ENCODE measurements at regions not wholly inside any gene's neighbourhood (a gene's known extent, or its start where the extent isn't known, plus 50 kb on each side); places are given as distances from the start of the nearest gene placed in this dataset.

GRCh38 chr17:15039366-15039765 is 225.8 kb downstream of the PMP22 start:
- Histone ChIP-seq H3K4me3 (ENCODE audit: low read depth in 1 of 2, low read length in 2 of 2) (no peak overlapping the region), H3K27me3 (ENCODE audit: low read depth, low read length) (no peaks in the 10 kb centered on the region), H3K27ac (ENCODE audit: low read length) (no peak overlapping the region), H3K4me1 (ENCODE audit: control insufficient read depth in 1 of 2, insufficient read depth in 2 of 2, low read length in 2 of 2) (no peaks in the 10 kb centered on the region), H3K36me3 (ENCODE audit: control insufficient read depth in 1 of 2, insufficient read depth in 2 of 2, low read length in 2 of 2) (no peaks in the 10 kb centered on the region), H3K9me3 (ENCODE audit: control insufficient read depth in 1 of 2, low read length in 2 of 2) (no peaks in the 10 kb centered on the region)

- no peak overlapping the region for H3K4me3 ChIP-seq (ENCODE audit: low read depth in 1 of 2, low read length in 2 of 2)
- H3K9me3 ChIP-seq (ENCODE audit: control insufficient read depth in 1 of 2, low read length in 2 of 2): no peaks in the 10 kb centered on the region
- no peaks in the 10 kb centered on the region for H3K4me1 ChIP-seq (ENCODE audit: control insufficient read depth in 1 of 2, insufficient read depth in 2 of 2, low read length in 2 of 2)
- H3K36me3 ChIP-seq (ENCODE audit: control insufficient read depth in 1 of 2, insufficient read depth in 2 of 2, low read length in 2 of 2): no peaks in the 10 kb centered on the region
- H3K27ac ChIP-seq (ENCODE audit: low read length): no peak overlapping the region
- no peaks in the 10 kb centered on the region for H3K27me3 ChIP-seq (ENCODE audit: low read depth, low read length)
These were observed 226.5 kb downstream of the PMP22 start for GRCh38 chr17:15038656-15039055.

- H3K27ac ChIP-seq (ENCODE audit: low read length): no peak overlapping the region
- H3K4me3 ChIP-seq (ENCODE audit: low read depth in 1 of 2, low read length in 2 of 2): no peak overlapping the region
- H3K9me3 ChIP-seq (ENCODE audit: control insufficient read depth in 1 of 2, low read length in 2 of 2): no peaks in the 10 kb centered on the region
- H3K27me3 ChIP-seq (ENCODE audit: low read depth, low read length): no peaks in the 10 kb centered on the region
- no peaks in the 10 kb centered on the region for H3K36me3 ChIP-seq (ENCODE audit: control insufficient read depth in 1 of 2, insufficient read depth in 2 of 2, low read length in 2 of 2)
- H3K4me1 ChIP-seq (ENCODE audit: control insufficient read depth in 1 of 2, insufficient read depth in 2 of 2, low read length in 2 of 2): no peaks in the 10 kb centered on the region
These were observed 228.9 kb downstream of the PMP22 start for GRCh38 chr17:15036238-15036637.

GRCh38 chr17:15031975-15032374 is 233.2 kb downstream of the PMP22 start:
- no peak overlapping the region for H3K4me3 ChIP-seq (ENCODE audit: low read depth in 1 of 2, low read length in 2 of 2)
- no peaks in the 10 kb centered on the region for H3K27me3 ChIP-seq (ENCODE audit: low read depth, low read length)
- H3K9me3 ChIP-seq (ENCODE audit: control insufficient read depth in 1 of 2, low read length in 2 of 2): no peaks in the 10 kb centered on the region
- no peak overlapping the region for H3K27ac ChIP-seq (ENCODE audit: low read length)
- no peaks in the 10 kb centered on the region for H3K36me3 ChIP-seq (ENCODE audit: control insufficient read depth in 1 of 2, insufficient read depth in 2 of 2, low read length in 2 of 2)
- H3K4me1 ChIP-seq (ENCODE audit: control insufficient read depth in 1 of 2, insufficient read depth in 2 of 2, low read length in 2 of 2): no peaks in the 10 kb centered on the region

- H3K27me3 ChIP-seq (ENCODE audit: low read depth, low read length): no peaks in the 10 kb centered on the region
- no peak overlapping the region for H3K27ac ChIP-seq (ENCODE audit: low read length)
- H3K4me3 ChIP-seq (ENCODE audit: low read depth in 1 of 2, low read length in 2 of 2): no peak overlapping the region
- H3K4me1 ChIP-seq (ENCODE audit: control insufficient read depth in 1 of 2, insufficient read depth in 2 of 2, low read length in 2 of 2): no peaks in the 10 kb centered on the region
- H3K9me3 ChIP-seq (ENCODE audit: control insufficient read depth in 1 of 2, low read length in 2 of 2): no peaks in the 10 kb centered on the region
- H3K36me3 ChIP-seq (ENCODE audit: control insufficient read depth in 1 of 2, insufficient read depth in 2 of 2, low read length in 2 of 2): no peaks in the 10 kb centered on the region
These were observed 235.7 kb downstream of the PMP22 start for GRCh38 chr17:15029469-15029868.

- H3K4me3 ChIP-seq (ENCODE audit: low read depth in 1 of 2, low read length in 2 of 2): no peak overlapping the region
- no peak overlapping the region for H3K27ac ChIP-seq (ENCODE audit: low read length)
- H3K36me3 ChIP-seq (ENCODE audit: control insufficient read depth in 1 of 2, insufficient read depth in 2 of 2, low read length in 2 of 2): no peaks in the 10 kb centered on the region
- H3K27me3 ChIP-seq (ENCODE audit: low read depth, low read length): no peaks in the 10 kb centered on the region
- no peaks in the 10 kb centered on the region for H3K4me1 ChIP-seq (ENCODE audit: control insufficient read depth in 1 of 2, insufficient read depth in 2 of 2, low read length in 2 of 2)
- H3K9me3 ChIP-seq (ENCODE audit: control insufficient read depth in 1 of 2, low read length in 2 of 2): no peaks in the 10 kb centered on the region
These were observed 237.3 kb downstream of the PMP22 start for GRCh38 chr17:15027853-15028252.

- Histone ChIP-seq H3K27me3 (ENCODE audit: low read depth, low read length) (no peaks in the 10 kb centered on the region), H3K27ac (ENCODE audit: low read length) (no peak overlapping the region), H3K36me3 (ENCODE audit: control insufficient read depth in 1 of 2, insufficient read depth in 2 of 2, low read length in 2 of 2) (no peaks in the 10 kb centered on the region), H3K9me3 (ENCODE audit: control insufficient read depth in 1 of 2, low read length in 2 of 2) (no peaks in the 10 kb centered on the region), H3K4me1 (ENCODE audit: control insufficient read depth in 1 of 2, insufficient read depth in 2 of 2, low read length in 2 of 2) (no peaks in the 10 kb centered on the region), H3K4me3 (ENCODE audit: low read depth in 1 of 2, low read length in 2 of 2) (no peak overlapping the region)
These were observed 239.0 kb downstream of the PMP22 start for GRCh38 chr17:15026088-15026487.

- no peaks in the 10 kb centered on the region for H3K36me3 ChIP-seq (ENCODE audit: control insufficient read depth in 1 of 2, insufficient read depth in 2 of 2, low read length in 2 of 2)
- H3K27me3 ChIP-seq (ENCODE audit: low read depth, low read length): no peaks in the 10 kb centered on the region
- no peaks in the 10 kb centered on the region for H3K4me1 ChIP-seq (ENCODE audit: control insufficient read depth in 1 of 2, insufficient read depth in 2 of 2, low read length in 2 of 2)
These were observed 241.4 kb downstream of the PMP22 start for GRCh38 chr17:15023589-15024336.

GRCh38 chr17:15019158-15019557 is 246.0 kb downstream of the PMP22 start:
- no peak overlapping the region for H3K27ac ChIP-seq (ENCODE audit: low read length)
- H3K4me1 ChIP-seq (ENCODE audit: control insufficient read depth in 1 of 2, insufficient read depth in 2 of 2, low read length in 2 of 2): no peaks in the 10 kb centered on the region
- H3K27me3 ChIP-seq (ENCODE audit: low read depth, low read length): no peaks in the 10 kb centered on the region
- H3K36me3 ChIP-seq (ENCODE audit: control insufficient read depth in 1 of 2, insufficient read depth in 2 of 2, low read length in 2 of 2): no peaks in the 10 kb centered on the region
- H3K9me3 ChIP-seq (ENCODE audit: control insufficient read depth in 1 of 2, low read length in 2 of 2): no peaks in the 10 kb centered on the region
- no peak overlapping the region for H3K4me3 ChIP-seq (ENCODE audit: low read depth in 1 of 2, low read length in 2 of 2)

More at GRCh38 chr17:15023589-15024336, 241.4 kb downstream of the PMP22 start:
- no peak overlapping the region for H3K4me3 ChIP-seq (ENCODE audit: low read depth in 1 of 2, low read length in 2 of 2)
- H3K9me3 ChIP-seq (ENCODE audit: control insufficient read depth in 1 of 2, low read length in 2 of 2): no peaks in the 10 kb centered on the region
- no peak overlapping the region for H3K27ac ChIP-seq (ENCODE audit: low read length)

GRCh38 chr17:15012351-15012980 is 252.7 kb downstream of the PMP22 start:
- Histone ChIP-seq H3K4me1 (ENCODE audit: control insufficient read depth in 1 of 2, insufficient read depth in 2 of 2, low read length in 2 of 2) (no peaks in the 10 kb centered on the region), H3K4me3 (ENCODE audit: low read depth in 1 of 2, low read length in 2 of 2) (no peak overlapping the region), H3K27me3 (ENCODE audit: low read depth, low read length) (no peaks in the 10 kb centered on the region), H3K9me3 (ENCODE audit: control insufficient read depth in 1 of 2, low read length in 2 of 2) (no peaks in the 10 kb centered on the region), H3K36me3 (ENCODE audit: control insufficient read depth in 1 of 2, insufficient read depth in 2 of 2, low read length in 2 of 2) (no peaks in the 10 kb centered on the region), H3K27ac (ENCODE audit: low read length) (no peak overlapping the region)

GRCh38 chr17:15009087-15009486 is 256.0 kb downstream of the PMP22 start:
- Histone ChIP-seq H3K4me3 (ENCODE audit: low read depth in 1 of 2, low read length in 2 of 2) (no peak overlapping the region), H3K27me3 (ENCODE audit: low read depth, low read length) (no peaks in the 10 kb centered on the region), H3K4me1 (ENCODE audit: control insufficient read depth in 1 of 2, insufficient read depth in 2 of 2, low read length in 2 of 2) (no peaks in the 10 kb centered on the region), H3K36me3 (ENCODE audit: control insufficient read depth in 1 of 2, insufficient read depth in 2 of 2, low read length in 2 of 2) (no peaks in the 10 kb centered on the region), H3K27ac (ENCODE audit: low read length) (no peak overlapping the region), H3K9me3 (ENCODE audit: control insufficient read depth in 1 of 2, low read length in 2 of 2) (no peaks in the 10 kb centered on the region)

GRCh38 chr17:15007147-15007553 is 258.0 kb downstream of the PMP22 start:
- H3K27me3 ChIP-seq (ENCODE audit: low read depth, low read length): no peaks in the 10 kb centered on the region
- H3K4me1 ChIP-seq (ENCODE audit: control insufficient read depth in 1 of 2, insufficient read depth in 2 of 2, low read length in 2 of 2): no peaks in the 10 kb centered on the region
- no peaks in the 10 kb centered on the region for H3K9me3 ChIP-seq (ENCODE audit: control insufficient read depth in 1 of 2, low read length in 2 of 2)
- no peak overlapping the region for H3K27ac ChIP-seq (ENCODE audit: low read length)
- H3K4me3 ChIP-seq (ENCODE audit: low read depth in 1 of 2, low read length in 2 of 2): no peak overlapping the region
- H3K36me3 ChIP-seq (ENCODE audit: control insufficient read depth in 1 of 2, insufficient read depth in 2 of 2, low read length in 2 of 2): no peaks in the 10 kb centered on the region
